ENCODE measurements at regions not wholly inside any gene's neighbourhood (a gene's known extent, or its start where the extent isn't known, plus 50 kb on each side); places are given as distances from the start of the nearest gene placed in this dataset.

DNA sequence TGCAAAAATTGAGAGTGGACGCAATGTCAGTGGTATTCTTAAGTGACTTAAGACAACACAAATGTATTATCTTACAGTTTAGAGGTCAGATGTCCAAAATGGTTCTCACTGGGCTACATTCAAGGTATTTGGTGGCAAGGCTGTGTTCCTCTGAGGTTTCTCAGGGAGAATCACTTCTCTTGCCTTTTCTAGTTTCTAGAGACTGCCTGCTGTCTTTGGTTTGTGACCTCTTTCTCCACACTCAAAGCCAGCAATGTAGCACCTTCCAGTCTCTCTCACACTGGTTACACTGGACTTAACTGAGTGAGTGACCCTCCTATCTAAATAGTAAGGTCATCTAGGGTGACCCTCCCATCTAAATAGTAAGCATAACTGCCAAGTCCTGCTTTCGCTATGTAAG, 613.2 kb upstream of the COBL start:
- TF ChIP-seq POLR2A (IDR thresholded peaks at IDR 0.05), result no peak
- TF ChIP-seq, protein P1, sequence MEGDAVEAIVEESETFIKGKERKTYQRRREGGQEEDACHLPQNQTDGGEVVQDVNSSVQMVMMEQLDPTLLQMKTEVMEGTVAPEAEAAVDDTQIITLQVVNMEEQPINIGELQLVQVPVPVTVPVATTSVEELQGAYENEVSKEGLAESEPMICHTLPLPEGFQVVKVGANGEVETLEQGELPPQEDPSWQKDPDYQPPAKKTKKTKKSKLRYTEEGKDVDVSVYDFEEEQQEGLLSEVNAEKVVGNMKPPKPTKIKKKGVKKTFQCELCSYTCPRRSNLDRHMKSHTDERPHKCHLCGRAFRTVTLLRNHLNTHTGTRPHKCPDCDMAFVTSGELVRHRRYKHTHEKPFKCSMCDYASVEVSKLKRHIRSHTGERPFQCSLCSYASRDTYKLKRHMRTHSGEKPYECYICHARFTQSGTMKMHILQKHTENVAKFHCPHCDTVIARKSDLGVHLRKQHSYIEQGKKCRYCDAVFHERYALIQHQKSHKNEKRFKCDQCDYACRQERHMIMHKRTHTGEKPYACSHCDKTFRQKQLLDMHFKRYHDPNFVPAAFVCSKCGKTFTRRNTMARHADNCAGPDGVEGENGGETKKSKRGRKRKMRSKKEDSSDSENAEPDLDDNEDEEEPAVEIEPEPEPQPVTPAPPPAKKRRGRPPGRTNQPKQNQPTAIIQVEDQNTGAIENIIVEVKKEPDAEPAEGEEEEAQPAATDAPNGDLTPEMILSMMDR (IDR thresholded peaks at IDR 0.05), result no peak

Data from breast epithelium (tissue), 3 donors.